Hepatic stellate cell (primary cell): ENCODE measurements at regions not wholly inside any gene's neighbourhood (a gene's known extent, or its start where the extent isn't known, plus 50 kb on each side); places are given as distances from the start of the nearest gene placed in this dataset.
A peak's percentile ranks its signal among the peaks of the same experiment; 100 is the strongest.
"Not testable (repeated sequence)": the region's sequence is repeated elsewhere in the genome, so short reads cannot be mapped to it uniquely, and the experiment has no call there.

ENCODE experiments used
- DNase-seq: peaks from one replicate; pipeline ENCODE4 v3.0.0; 2011; ENCODE audit warnings: low spot score

DNA sequence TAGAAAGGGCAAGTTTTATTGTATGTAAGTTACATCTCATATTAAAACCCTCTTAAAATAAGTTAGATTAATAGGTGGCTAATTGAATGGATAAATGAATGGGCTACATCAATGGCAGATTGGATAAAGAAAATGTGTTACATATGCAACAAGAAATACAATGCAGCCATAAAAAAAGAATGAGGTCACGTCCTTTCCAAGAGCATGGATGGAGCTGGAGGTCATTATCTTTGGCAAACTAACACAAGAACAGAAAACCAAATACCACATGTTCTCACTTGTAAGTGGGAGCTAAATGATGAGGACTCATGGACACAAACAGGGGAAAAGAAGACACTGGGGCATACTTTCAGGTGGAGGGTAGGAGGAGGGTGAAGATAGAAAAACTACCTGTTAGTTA lies 182.2 kb upstream of the GNAI1 start:
- DNase-seq, result no peak

DNA sequence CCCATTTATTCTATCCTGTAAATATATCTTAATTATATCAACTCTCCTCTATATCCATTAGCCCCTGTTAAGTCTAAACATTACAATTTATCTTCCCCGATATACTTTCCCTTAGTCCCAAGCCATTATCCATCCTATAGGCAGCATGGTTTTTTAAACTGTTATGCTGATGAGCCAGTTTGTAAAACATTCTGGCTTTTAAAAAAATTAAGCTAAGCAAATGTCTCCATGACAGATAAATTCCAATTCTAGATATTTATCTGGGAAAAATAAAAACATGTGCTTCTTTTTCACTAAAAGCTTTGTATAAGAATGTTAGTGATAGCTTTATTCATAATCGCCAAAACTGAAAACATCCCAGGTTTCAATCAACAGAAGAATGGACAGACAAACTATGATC lies 183.2 kb upstream of the GNAI1 start:
- DNase-seq, result no peak

DNA sequence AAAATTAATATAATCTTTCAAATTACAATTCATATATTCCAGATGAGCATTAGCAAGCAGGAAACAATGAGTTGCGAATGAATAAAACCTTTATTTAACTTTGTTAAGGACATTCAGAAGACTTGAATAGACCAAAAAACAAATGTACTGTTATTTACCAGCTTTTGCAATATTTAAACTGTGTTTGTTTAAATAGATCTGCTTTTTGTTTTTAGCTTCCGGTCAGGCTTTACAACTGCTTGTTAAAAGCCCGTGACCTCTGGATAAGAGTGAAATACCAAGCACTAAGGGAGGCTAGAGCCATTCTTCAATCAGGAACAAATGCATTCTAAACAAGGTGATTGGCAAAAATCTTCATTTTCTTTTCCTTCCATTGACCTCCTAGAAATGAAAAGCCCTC lies 184.9 kb upstream of the GNAI1 start:
- no peak for DNase-seq

DNA sequence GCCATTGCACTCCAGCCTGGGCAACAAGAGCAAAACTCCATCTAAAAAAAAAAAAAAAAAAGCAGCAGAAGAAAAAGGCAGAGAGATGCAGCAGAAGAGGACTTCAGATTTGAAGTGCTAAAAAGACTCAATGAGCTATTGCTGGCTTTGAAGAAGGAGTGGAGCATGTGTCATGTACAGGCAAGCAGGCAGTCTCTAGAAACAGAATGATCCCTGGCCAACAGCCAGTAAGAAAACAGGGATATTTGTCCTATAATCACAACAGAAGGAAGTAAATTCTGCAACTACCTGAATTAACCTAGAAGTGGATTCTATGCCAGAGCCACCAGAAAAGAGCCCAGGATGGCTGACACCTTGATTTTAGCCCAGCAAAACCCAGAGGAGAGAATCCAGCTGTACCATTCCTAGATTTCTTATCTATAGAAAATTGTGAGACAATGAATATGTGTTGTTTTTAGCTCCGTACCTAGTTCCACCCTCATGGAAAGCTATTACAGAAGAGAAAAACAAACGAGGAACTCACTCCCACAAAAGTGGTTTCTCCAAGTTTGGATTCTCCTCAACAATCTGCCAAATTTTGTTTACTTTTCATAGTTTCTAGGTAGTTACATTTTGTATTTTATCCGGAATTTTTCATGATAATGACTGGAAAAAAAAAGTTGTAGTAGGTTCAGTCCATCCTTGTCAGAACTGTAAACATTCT lies 198.2 kb upstream of the GNAI1 start:
- no peak for DNase-seq

DNA sequence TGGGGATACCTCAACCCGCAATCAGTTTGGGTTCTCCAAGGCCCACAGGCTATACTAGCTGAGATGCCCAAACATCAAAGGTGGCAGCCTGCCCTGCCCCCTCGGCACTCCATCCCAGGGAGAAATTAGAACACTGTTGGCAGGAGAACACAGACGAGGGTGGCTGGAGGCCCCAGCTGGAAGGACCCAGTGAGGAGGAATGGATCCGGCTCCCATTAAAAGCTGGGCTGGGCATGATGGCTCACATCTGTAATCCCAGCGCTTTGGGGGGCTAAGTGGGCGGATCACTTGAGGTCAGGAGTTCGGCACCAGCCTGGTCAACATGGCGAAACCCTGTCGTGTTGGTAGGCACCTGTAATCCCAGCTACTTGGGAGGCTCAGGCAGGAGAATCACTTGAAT lies 199.9 kb upstream of the GNAI1 start:
- no peak for DNase-seq

DNA sequence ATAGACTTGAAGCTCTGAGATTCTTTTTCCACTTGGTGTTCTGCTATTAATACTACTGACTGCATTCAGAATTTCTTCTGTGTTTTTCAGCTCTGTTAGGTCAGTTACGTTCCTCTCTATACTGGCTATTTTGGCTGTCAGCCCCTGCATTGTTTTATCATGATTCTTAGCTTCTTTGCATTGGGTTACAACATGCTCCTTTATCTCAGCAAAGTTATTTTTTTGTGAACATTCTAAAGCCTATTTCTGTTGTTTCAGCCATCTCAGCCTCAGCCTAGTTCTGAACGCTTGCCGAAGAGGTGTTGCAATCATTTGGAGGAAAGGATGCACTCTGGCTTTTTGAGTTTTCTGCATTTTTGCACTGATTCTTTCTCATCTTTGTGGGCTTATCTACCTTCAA lies 201.5 kb upstream of the GNAI1 start:
- DNase-seq, result no peak

DNA sequence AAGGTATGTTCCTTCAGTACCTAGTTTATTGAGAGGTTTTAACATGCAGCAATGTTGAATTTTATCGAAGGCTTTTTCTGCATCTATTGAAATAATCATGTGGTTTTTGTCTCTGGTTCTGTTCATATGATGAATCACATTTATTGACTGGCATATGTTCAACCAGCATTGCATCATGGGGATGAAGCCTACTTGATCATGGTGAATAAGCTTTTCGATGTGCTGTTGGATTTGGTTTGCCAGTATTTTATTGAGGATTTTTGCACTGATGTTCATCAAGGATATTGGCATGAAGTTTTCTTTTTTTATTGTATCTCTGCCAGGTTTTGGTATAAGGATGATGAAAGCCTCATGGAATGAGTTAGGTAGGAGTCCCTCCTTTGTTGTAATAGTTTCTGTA lies 204.0 kb upstream of the GNAI1 start:
- no peak for DNase-seq

DNA sequence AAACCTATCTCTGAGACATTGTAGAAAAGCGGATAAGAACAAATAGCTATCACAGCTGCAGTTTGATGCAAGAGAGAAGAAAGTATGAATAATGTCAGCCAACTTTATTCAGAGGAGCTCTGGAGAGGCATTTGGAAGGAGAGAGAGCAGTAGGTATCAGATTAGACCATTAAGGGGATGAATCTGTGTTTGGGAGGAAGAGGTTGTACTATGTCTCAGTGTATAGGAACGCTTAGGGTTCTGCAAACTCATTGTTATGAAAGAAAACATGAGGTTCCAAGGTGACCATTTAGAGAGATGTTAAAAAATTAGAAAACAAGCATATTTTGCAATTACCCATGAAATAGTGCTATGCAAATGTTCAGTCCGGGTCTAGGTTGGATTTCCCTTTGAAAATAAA lies 207.5 kb upstream of the GNAI1 start:
- no peak for DNase-seq

DNA sequence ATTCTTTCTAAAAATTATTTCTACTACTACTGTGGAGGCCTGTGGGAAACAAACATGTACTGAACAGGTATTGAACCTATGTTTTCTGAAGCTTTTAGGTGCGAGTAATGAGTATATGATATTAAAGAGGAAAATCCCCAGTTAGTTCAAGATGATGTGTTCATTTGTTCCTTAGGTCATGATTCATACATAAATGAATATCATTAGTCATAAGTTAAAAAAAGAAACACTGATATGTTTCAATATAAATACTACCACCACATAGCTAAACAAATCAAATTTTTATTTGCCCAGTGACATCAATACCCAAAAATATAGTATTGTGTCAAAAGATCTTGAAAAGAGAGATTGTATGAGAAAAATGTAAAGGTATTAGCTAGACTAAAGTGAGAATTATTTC lies 210.7 kb upstream of the GNAI1 start:
- peak; percentile 45 for DNase-seq

DNA sequence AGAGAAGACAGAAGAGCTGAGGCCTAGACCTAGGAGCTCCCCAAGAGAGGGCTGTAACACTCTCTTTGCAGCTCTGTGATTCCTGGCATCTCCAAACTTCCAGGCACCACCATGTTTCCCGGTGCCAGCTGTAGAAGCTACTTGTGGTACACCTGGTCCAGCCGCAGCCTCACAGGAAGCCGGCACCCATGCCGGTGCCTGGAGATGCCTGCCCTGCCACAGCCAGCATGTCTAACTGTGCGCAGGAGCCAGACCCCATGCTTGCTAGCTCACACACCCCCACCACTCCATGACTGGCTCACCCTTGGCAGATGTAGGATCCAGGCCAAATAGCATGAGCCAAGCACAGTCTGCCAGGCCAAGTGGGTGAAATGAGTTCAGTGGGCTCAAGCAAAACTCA lies 211.7 kb upstream of the GNAI1 start:
- no peak for DNase-seq

DNA sequence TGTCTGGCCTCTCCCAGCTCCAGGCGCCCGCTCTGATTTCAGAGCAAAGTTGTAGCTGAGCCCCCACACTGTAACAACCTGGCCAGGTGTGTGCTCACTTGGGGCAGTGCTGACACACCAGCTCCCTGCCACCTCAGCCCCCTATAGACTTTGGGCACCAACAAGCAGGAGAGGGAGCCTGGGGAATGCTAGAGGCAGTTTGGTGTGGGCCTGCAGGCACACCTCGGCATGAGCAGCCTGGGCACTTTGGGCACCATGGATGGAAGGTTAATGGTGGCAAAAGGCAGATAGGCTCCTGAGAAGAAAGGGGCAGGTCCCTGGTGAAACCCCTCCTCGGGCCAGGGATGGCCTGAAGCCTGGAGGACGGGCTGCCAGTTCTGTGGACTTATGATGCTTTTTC lies 212.7 kb upstream of the GNAI1 start:
- DNase-seq, result no peak

DNA sequence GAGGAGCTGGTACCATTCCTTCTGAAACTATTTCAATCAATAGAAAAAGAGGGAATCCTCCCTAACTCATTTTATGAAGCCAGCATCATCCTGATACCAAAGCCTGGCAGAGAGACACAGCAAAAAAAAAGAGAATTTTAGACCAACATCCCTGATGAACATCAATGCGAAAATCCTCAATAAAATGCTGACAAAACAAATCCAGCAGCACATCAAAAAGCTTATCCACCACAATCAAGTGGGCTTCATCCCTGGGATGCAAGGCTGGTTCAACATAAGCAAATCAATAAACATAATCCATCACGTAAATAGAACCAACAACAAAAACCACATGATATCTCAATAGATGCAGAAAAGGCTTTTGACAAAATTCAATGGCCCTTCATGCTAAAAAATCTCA lies 216.0 kb upstream of the GNAI1 start:
- not testable (repeated sequence) for DNase-seq

DNA sequence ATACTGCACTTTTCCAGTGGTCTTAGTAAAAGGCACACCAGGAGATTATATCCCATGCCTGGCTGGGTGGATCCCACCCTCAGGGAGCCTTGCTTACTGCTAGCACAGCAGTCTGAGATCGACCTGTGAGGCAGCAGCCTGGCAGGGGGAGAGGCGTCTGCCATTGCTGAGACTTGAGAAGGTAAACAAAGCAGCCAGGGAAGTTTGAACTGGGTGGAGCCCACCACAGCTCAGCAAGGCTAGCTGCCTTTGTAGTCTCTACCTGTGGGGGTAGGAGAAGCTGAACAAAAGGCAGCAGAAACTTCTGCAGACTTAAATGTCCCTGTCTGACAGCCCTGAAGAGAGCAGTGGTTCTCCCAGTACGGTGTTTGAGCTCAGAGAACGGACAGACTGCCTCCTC lies 219.3 kb upstream of the GNAI1 start:
- not testable (repeated sequence) for DNase-seq

DNA sequence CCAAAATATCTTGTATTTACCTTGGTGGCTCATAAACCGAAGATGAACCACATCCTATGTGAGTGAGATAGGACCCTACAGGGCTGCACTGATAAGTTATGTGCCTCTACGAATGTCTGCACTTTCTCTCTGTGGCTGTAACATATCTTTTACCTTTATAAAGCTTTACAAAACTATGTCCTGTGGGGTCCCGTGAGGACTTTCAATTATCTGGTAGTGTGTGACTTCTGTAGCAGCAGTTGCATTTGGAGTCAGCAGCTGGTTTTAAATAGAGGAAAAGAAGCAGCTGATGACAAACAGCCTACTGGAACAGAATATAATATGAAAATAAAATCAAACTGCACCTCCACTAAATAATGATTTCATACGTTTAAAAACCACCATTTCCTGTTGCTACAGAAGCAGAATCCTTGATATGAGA lies 222.4 kb upstream of the GNAI1 start:
- no peak for DNase-seq

DNA sequence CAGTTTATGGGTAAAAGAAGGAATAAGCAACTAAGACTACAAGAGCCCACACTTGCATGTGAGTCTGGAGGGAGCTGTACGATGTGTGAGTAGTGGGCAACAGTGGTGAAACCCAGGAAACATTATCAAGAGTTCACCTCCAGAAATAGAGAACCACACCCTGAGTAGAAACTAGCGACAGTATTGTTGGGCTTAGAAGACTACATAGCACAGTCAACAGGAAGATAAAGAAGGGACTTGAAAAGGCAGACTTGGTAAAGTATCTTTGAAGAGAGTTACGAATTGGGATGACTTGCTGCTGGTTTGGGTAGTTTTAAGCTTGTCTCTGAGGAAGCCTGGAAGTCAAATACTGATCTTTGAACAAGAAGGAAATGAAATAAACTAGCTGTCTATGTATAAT lies 223.2 kb upstream of the GNAI1 start:
- no peak for DNase-seq

DNA sequence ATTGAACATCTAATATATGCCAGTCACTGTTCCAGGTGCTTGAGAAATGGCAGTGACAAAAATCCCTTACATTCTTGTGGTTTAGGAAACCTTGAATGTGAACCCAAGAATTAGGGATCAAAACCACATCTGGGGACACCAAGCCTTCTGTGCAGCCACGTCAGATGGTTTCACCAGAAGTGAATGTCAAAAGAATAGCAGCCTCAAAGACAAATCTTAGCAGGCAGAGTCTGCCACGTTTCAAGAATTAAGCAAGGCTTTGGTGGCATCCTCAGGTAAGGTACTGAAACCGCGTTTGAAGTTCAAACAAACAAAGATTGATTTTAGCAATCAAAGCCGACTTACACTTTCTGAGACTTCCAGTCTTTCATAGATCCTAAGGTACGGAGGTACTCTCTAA lies 225.5 kb upstream of the GNAI1 start:
- DNase-seq, result no peak

DNA sequence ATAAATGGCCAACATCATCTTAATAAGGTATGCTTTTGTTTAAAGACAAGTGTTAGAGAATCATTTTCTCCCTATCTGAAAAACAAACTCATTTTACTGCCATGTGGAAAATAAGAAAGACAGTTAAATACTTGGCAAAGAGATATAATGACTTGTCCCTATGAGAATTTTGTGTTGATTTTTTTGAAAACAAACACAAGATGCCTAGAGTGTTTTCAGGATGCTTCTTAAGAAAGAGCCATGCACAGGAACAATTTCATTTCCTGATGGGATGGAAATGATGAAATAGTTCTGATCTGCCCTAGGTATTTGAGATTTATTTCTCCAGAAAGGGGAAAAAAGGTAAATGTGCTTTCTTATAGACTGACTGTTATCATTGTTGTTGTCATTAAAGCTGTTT lies 237.5 kb upstream of the GNAI1 start:
- no peak for DNase-seq

DNA sequence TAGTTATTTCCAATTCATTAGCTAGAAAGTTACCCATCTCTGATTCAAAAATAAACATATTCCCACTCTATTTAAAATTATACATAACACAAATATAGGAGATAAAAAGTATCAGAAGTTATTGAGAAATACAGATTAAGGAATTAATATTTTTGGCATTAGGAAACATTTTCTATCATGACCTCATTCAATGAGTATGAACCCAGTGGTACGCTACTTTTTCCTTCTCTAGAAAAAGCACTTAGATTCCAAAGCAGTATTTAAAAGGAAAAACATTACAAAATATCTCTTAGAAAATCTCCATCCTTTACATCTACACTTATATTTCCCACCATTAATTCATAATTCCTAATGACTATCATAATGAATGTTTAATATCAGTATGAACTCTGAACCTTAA lies 240.6 kb upstream of the GNAI1 start:
- peak; percentile 8 for DNase-seq

DNA sequence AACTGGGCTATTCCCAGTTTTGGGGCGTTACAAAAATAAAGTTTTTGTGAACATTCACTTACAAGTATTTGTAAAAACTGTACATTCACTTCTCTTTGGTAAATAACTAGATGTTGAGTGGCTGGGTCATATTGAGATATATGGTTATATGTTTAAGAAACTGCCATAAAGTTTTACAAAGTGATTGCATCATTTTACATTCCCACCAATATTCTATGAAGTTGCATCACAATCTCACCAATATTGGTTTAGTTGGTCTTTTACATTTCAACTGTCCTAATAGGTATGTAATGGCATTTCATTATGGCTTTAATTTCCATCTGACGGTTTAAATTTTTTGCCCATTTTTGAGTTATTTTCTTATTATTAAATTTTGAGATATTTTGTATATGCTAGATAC lies 251.7 kb upstream of the GNAI1 start:
- no peak for DNase-seq

DNA sequence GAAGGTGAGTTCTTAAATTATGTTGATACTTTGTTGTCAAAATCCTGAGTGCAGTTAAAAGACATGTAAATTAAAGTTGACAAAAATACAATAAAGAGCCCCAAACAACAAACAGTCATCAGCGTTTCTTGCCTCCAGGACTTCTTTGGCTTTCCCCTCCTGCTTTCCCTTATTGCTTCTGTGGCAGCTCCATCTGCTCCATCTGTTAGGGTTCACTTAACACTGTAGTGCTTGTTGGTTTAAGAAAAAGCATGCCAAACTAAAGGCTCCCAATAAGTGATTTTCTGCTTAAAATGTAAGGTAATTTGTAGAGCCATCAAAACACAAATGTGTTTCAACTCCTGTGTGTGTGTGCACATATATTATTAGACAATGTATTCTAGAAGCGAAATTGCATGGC lies 254.3 kb upstream of the GNAI1 start:
- DNase-seq, result no peak

DNA sequence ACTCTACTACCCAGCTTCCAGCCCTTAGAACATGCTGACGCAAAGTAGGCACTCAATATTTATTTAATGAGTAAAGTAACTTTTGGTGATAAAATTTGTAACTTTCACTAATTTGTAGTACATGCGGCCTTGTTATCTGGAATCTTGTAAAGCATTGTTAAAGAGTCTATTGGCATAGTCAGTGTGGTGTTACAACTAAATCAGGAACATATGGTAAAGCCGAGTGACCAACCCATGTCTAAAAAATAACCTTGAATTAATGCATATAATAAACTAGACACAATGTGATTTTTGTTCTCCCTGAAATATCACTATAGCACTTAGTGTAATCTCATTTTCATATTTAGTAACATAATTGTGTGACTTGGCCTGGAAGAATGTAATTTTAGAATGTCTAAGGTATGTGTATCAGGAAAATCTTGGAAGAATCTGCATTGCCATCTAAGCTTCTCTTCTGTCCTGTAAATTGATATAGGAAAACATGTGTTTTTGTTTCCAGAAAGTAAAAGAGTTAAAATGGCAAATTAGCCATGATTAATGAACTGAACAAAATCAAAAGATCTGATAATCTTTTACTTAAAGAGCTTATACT lies 256.7 kb upstream of the GNAI1 start:
- DNase-seq, result no peak

DNA sequence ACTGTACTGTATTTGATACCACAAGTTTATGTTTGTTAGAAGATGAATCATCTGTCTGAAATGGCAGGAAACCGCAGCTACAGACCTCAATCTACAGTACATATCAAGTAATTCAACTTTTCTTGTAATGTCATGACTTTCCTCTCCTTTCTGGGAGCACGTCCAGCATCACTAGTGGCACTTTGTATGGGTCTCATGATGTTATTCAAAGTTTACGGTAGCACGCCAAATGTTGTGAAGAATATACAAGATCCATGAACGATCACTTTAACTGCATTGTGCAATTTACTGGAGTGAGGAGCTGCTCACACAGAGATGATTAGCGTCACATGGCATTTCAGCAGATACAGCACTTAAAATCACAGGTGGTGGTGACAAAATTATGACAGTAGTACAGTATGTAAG lies 257.8 kb upstream of the GNAI1 start:
- DNase-seq, result peak; percentile 5

DNA sequence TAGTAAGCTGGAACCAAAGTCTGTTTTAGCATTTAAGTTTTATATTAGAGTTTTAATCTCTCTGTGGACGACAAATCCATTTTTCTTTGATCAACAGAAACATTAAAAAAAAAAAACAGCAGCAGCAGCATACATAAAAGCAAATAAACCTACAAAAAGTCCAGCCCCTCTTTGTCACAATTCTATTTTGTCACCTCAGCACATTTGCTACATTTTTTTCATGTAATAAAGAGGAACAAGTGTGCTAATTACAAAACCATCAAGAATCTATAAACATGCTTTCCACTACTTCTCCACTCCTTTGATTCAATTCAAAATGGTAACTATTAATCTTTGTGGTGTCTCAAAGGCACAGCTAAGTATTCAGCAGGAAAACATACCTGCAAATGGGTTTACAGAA lies 259.8 kb upstream of the GNAI1 start:
- DNase-seq, result no peak

DNA sequence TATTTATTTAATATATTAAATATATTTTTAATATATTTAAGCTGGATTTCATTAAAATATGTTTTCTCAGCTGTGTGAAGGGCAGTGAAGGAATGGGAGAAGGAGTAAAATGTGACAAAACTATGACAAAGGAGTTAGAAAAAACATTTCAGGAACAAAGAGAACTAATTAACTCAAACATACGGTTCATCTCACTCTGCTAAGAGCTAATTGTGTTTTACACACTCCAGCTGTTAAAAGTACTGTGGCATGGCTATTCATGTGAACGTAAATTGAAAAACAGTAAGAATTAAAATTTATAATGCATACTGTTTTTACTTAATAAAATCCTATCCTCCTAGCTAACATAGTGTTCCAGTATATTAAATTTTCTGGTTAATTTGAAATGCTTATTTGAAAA lies 262.5 kb upstream of the GNAI1 start:
- DNase-seq, result no peak
